ENCODE measurements at regions not wholly inside any gene's neighbourhood (a gene's known extent, or its start where the extent isn't known, plus 50 kb on each side); places are given as distances from the start of the nearest gene placed in this dataset.
"Not testable (repeated sequence)": the region's sequence is repeated elsewhere in the genome, so short reads cannot be mapped to it uniquely, and the experiment has no call there.

- DNase-seq, result no peak
These were observed 102.1 kb upstream of the ZNF746 start for GRCh38 chr7:149599636-149600206.

GRCh38 chr7:149598721-149599308, 101.2 kb upstream of the ZNF746 start:
- DNase-seq, result no peak

GRCh38 chr7:149597789-149598188, 100.2 kb upstream of the ZNF746 start:
- DNase-seq, result not testable (repeated sequence)

- DNase-seq, result no peak
These were observed 97.9 kb upstream of the ZNF746 start for GRCh38 chr7:149595541-149595940.

GRCh38 chr7:149595078-149595477, 97.5 kb upstream of the ZNF746 start:
- no peak for DNase-seq

- DNase-seq, result no peak
These were observed 91.3 kb upstream of the ZNF746 start for GRCh38 chr7:149588930-149589329.

- no peak for DNase-seq
These were observed 89.3 kb upstream of the ZNF746 start for GRCh38 chr7:149586646-149587645.

- no peak for DNase-seq
These were observed 86.9 kb upstream of the ZNF746 start for GRCh38 chr7:149584530-149584929.

- DNase-seq, result no peak
These were observed 86.4 kb upstream of the ZNF746 start for GRCh38 chr7:149584009-149584408.

GRCh38 chr7:149580328-149580727, 82.7 kb upstream of the ZNF746 start:
- no peak for DNase-seq

- not testable (repeated sequence) for DNase-seq
These were observed 81.8 kb upstream of the ZNF746 start for GRCh38 chr7:149579365-149579764.

- DNase-seq, result not testable (repeated sequence)
These were observed 76.8 kb upstream of the ZNF746 start for GRCh38 chr7:149574428-149574827.

GRCh38 chr7:149573519-149573918, 75.9 kb upstream of the ZNF746 start:
- DNase-seq, result no peak

GRCh38 chr7:149572920-149573319, 75.3 kb upstream of the ZNF746 start:
- DNase-seq, result not testable (repeated sequence)

GRCh38 chr7:149570784-149571183, 73.2 kb upstream of the ZNF746 start:
- DNase-seq, result no peak

- DNase-seq, result no peak
These were observed 72.3 kb upstream of the ZNF746 start for GRCh38 chr7:149569726-149570422.

- DNase-seq, result no peak
These were observed 71.6 kb upstream of the ZNF746 start for GRCh38 chr7:149569025-149569725.

GRCh38 chr7:149568218-149568617, 70.6 kb upstream of the ZNF746 start:
- no peak for DNase-seq

GRCh38 chr7:149566103-149566502, 68.5 kb upstream of the ZNF746 start:
- no peak for DNase-seq

- no peak for DNase-seq
These were observed 67.4 kb upstream of the ZNF746 start for GRCh38 chr7:149565096-149565382.

GRCh38 chr7:149564340-149565095, 66.9 kb upstream of the ZNF746 start:
- DNase-seq, result no peak

- DNase-seq, result no peak
These were observed 65.0 kb upstream of the ZNF746 start for GRCh38 chr7:149562602-149563001.

Measured in CD4-positive, alpha-beta T cell treated with Interleukin-6 for 4 hours (primary cell).